Hippocampal formation (tissue), 2 donors: ENCODE measurements at regions not wholly inside any gene's neighbourhood (a gene's known extent, or its start where the extent isn't known, plus 50 kb on each side); places are given as distances from the start of the nearest gene placed in this dataset.

Experiments
- DNase-seq, 2 donors: peaks; one replicate each; lab custom pipeline; 2025; lab: John Stamatoyannopoulos, UW

DNA sequence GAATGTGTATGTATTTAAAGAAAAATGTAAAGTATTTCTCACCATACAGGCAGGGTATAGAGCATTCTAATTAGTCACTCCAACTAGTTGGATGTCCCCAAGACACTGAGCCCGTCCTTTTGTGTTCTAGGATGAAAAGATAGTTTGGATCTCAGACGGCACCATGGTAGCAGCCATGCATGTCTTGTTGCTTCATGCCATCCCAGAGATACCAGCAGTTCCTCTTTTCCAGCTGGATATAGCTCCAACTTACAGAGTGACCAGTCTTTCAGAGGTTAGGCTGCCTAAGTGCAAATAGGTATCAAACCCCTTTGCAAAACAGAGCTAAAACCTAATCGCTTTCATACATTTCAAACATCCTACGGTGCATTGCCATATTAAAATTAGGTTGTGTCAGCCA is 275.3 kb downstream of the MTX2 start:
- DNase-seq = no peak

DNA sequence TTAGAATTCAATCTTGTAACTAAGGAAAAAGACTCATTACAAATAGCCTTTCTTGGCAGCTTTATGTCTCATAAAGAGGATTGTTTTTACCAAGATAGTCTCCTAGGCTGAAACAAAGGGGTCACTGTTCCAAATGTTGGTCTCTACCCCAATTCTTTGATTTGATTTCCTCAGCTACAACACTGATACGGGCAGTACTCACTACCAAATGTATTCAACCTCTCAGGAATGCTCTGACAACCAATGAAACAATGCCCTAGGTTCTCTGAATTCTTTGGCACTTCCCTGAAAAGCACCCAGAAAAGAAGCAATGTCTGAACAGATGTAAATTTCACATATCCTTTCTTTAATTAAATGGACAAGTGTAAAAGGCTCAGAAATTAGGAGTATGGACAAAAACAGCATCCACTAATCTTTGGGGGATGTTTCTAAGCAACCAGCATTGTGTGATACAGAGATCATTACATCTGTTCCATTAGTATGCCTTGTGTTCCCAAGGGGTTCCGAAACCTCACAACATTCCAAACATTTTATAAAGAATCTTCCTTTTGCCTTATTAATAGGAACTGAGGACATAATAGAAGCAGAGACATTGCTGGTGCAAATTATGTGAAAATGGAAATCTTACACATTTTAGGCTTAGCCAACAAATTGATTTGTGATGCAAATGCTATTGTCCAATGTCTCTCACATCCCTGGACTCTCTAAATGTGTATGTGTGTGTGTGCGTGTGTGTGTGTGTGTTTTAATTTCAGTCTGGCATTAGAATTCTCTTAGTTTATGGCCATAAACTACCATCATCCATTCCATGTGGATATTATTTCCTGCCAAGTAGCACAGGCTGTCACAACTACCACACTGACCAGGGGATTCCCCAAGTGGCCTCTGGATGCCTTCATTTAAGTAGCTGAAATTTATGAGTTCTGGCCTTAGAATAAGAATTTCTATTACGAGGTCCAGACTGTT is 276.0 kb downstream of the MTX2 start:
- no peak for DNase-seq

DNA sequence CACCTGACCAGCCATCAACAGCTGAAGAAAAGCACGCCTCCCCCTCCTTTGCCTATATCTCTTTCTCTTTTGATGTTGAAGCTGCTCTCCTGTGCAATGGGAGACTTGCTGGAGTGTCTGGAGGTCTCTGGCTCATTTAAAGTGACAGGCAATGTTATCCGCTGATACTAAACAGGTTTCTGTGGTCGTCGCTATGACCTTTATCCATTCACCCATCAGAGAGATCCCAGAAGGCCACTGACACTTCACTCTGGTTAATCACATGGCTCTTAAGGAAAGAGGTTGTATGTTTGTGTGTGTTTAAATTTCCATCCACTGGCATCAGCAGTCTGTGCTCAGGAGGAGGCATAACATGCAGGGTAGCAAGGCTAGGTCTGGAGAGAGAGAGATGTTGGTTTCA is 277.3 kb downstream of the MTX2 start:
- DNase-seq = no peak

DNA sequence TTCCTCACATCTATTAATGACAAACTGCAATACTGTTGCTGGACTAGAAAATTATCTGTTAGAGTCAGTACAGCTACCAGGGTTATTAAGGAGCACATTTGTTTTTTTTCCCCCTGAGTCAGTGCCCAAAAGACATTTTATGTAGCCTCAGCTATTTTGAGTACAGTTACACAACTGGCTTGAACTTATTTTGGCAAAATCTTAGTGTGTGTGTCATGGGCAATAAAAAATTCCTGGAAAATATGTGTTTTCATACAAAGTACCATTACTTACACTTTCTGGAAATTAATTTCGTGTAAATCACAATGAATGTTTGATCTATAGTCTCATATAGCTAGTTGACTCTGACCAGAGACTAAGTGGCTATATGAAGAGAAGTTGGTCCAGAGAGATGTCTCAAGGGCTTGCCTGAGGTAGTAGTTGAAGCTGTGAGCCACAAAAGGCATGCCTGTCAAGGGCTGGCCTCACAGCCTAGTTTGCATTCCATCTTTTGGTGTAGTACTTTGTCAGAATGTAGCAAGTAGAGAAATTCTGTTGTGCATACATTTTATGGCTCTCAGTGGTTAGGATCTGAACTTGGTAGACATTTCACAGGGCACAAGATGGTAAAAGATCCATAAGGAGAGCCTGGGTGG is 283.4 kb downstream of the MTX2 start:
- DNase-seq = no peak

DNA sequence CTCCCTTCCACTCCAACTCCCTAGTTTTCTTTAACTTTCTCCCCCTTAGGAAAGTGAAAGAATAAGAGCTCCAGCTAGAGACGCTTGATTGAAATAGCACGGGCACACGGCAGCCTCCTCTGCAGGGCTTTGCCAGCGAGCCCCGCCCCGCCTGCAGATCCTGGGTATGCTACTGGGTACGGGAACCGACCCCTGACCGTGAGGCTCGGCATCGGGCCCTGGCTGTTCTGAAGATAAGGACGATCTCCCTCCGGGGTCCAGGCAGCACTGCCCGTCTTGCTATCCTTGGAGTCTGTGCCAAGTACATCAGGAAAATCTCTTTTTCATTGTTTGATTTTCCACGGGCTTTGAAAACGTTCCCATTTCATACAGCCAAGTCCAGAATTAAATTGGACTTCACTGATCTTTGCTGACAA is 284.5 kb downstream of the MTX2 start:
- DNase-seq = peak; percentile 35 to 38

DNA sequence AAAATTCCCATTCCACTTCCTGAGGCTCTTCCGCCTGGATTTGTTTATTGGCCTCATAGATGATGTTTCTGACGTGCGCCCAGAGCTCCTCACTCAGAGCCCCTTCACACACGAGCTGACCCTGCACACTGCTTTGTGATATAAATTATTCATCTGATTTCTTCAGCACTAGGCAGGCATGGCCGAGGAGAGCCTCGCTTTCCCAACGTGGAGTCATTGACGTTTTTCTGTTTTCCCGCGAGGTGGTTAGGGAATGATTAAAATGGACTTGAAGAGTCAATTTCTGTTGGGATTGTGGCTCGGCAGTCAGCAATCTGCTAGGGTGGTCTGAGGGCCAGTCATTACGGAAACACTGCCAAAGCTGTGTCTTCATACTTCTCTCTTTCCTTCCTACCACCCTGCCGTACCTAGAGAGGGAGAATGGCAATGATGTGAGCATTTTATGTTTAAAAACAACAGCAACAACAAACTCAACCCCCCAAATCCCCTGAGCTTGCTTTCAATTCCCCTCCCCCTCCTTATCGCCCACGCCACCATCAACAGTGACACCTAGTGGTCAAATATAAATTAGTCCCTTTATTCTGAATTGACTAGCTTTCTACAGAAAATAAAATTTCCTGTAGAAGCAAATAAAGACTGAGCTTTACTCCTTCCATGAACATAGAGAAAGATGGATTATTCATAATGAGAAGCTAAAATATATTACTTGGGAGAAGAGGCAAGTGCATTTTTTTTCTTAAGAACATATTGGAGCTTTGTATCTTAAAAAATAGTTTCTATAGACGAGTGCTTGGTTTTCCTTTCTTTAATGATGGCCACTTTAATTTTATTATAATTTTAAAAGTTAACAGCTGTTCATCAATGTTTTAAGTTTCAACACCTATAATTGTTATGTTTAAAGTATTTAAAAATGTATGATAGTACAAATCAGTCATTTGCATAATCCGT is 285.1 kb downstream of the MTX2 start:
- DNase-seq = peak; percentile 26 to 76

DNA sequence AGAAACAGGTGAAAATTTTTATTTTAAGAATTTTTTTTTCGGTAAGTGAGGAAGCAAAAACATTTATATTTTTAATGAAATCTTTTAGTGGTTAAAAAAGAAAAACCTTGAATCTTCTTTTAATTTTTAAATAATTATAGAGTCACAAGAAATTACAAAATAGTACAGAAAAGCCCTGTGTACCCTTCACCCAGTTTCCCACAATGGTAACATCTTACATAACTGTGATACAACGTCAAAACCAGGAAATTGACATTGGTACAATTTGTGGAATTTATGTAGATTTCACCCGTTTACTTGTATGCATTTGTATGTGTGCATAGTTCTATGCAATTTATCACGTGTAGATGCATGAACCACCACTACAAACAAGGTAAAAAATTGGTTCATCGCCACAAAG is 285.9 kb downstream of the MTX2 start:
- no peak for DNase-seq

DNA sequence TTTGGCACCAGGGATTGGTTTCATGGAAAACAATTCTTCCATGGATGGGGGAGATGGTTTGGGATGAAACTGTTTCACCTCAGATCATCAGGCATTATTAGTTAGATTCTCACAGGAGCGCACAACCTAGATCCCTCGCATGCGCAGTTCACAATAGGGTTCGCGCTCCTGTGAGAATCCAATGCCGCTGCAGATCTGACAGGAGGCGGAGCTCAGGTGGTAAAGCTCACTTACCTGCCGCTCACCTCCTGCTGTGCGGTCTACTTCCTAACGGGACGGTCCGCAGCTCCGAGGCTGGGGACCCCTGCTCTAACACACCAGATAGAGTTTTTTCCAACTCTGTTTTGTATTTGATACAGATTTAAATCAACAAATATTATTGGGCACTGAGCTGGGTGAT is 286.5 kb downstream of the MTX2 start:
- no peak for DNase-seq

DNA sequence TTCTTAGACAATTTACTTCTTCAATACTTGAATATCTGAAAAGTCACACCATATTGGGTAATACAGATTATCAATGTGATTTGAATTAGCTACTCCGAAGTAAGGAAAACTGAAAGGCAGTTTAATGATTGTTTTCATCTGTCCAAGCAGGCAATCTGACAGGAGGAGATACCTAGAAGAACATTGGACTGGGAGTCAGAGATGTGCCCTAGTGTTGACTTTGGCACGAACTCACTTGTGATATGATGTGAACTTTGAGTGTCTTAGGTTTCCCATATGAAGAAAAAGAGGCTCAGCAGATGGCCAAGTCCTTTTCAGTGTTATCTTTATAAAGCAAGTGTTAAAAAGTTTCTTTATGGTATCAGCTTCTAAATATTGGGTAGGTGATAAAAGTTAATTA is 287.1 kb downstream of the MTX2 start:
- DNase-seq = no peak

DNA sequence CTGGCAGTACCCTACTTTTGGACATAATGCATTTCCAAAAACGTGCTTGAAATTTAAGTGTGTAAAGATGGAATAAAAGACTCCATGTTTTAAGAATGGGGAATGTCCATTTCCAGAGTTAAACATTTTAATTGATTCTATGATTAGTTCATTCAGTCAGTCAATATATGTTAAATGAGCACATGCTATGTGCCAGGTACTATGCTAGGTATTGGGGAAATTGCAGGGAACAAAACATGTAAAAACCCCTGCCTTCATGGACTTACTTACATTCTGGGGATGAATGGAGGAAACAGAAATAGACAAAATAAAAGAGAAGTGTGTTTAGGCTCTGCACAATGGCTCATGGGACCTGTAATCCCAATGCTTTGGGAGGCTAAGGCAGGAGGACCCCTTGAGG is 288.6 kb downstream of the MTX2 start:
- no peak for DNase-seq

DNA sequence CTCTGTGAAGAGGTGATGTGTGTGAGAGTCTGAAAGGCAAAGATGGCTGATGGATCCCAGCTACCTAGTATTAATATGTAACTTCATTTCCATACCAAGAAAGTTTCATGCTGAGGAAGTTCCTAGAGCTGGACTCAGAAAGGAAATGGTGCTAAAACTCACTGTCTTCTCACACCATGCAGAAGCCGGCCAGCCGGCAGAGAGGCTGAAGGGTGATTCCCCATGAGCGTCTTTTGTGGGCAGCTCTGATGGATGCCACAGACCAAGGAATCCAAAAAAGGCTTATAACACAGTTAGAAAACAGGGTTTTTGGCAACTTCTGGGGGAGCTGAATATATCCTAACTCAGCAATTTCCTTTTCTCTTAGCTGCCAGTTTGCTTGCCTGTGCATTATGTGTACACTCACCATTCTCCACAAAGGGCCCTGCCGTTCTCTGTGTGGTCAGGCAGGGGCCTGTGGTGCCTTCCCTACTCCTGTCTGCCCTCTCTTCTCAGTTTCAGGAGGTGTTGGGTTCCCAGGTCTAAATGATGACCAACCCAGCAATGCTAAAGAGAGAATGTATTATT is 289.4 kb downstream of the MTX2 start:
- DNase-seq = no peak

DNA sequence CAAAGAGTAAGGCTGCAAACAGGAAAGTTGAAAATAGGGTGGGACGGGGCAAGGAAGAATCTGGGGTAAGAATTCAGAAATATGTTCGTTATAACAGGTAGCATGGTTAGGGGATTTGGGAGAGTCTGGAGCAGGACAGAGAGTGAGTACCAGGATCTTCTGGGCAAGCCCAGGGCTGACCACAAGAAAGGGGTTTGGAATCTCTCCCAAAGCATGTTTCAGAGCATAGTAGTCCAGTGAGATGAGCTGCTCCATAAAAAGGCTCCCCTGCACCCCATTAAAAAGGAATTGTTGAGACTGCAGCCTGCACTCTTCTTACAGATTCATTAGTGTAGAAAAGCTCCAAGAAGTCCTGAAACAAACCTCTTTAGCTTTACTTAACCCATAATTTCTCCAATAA is 291.1 kb downstream of the MTX2 start:
- no peak for DNase-seq

DNA sequence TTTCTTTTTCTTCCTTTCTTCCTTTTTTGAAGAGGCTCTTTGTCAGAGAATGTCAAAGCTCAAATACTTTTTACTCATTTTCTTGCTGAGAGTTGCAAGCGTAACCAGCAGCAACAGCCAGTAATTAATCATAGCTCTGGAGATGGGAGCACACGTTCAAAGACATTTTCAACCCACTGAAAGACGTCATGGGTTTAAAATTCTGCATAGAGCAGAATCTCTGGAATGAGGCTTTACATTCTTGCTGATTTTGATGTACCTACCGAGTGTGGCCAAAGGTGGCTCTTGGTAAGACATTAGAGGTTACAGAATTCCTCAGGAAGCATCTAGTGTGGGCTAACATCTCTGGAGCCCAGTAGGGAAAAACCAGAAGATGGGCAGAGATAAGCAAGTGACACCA is 292.5 kb downstream of the MTX2 start:
- no peak for DNase-seq

DNA sequence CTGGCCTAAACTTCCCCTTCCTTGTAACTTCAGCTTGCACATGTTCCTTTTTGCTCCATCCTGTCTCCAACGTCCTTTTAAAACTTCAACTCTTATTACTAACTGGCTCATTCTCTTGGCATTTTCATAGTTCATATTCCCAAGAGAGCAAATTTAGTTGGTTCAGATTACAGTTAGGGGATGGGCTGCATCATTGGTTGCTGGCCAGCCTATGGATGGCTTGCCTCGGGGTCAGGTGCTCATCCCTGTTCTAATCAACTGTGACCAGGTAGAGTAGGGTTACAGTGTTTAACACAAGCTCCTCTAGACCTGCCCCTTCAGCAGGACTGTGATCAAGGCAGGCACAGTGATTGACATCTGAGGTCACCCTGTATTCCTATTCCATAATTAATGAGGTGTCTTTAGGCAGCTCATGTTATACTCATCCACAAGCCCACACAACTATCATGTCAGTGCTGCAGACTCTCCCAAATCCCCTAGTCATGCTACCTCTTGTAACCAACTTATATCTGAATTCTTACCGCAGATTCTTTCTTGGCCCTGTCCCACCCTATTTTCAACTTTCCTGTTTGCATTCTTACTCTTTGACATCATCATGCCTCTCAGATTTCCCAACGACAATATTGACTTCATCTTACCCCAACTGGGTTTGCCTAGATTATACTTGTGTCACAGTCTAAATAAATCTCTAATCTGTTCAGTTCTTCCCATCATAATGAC is 293.3 kb downstream of the MTX2 start:
- no peak for DNase-seq

DNA sequence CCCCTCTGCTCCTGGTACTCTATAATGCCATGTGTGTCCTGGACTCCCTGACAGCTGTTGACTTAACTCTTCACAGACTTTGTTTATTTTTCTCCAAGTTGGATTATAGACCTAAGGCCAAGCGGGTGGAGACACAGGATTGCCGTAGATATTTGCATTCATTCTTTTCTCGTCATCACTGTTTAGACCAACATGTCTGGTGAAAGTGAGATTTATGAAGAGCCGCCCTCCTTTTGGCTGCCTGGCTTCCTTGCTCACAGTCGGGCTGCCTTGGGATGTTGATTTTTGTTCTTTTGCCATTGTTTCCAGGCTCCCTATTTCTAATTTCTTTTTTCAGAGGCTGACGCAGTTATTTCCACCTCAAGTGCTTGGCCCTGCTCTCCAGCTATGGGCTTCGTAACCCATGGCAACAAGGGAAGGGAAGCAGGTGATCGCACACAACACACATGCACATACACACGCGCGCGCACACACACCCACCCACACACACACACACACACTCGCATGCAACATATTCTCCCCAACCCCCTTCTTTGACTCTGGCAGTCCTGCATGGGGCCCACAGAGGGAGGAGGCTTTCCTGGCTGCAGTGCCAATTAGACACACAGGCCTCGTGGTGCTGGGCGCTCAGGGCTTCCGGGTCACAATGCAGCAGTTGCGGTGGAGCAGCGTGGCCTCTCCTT is 296.5 kb downstream of the MTX2 start:
- DNase-seq = peak in 1 of 2 donors; percentile 2

DNA sequence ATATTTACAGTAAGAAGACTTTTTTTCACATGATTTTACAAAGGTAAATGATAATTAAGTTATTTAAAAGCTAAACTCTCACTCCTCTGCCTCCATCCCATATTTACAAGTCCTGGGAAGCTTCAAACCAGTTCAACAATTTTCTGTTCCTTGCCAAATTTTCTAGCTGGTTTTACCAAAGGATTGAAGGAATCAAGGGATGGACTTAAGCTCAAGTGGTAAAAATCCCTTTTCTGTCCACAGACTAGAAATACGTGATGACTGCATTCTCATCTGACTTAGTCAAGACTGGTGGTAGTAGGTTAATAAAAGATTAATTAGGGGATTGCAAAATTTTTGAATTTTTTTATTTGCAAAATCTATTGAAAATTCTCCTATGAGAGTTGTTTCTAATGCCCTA is 297.3 kb downstream of the MTX2 start:
- no peak for DNase-seq

DNA sequence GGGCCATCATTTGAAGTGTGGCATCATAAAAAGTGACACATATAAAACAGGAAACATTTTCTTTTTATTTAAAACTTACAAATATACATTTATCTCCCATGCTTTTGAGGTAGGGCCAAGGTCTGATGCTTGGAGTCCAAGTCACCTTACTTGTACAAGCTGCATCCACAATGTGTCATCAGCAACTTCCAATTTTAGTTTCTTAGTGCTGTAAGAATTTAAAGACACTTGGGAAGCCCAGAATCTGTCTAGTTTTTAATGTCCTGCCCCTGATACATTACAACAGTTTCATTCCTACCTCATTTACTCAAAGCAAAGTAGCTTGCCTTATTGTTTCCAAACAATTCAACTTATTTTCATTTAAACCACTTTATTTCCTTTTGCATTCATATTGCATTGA is 297.7 kb downstream of the MTX2 start:
- DNase-seq = no peak

DNA sequence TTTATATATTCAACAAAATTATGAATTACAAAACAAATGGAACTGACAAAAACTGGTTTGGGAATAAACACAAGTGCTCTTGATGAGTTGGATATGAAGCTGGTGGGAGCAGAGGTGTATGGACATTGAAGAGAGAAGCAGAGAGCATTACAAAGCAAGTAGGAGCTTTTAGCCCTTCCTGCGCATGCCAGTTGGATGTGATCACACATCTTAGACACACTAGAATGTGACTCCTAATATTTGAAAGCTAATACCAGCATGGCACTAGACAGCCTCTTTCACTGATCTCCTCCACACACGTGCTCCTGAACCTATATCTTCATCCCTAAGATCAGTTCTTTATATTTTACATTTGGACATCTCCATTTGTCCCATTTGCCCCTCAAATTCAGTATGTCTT is 298.1 kb downstream of the MTX2 start:
- no peak for DNase-seq

DNA sequence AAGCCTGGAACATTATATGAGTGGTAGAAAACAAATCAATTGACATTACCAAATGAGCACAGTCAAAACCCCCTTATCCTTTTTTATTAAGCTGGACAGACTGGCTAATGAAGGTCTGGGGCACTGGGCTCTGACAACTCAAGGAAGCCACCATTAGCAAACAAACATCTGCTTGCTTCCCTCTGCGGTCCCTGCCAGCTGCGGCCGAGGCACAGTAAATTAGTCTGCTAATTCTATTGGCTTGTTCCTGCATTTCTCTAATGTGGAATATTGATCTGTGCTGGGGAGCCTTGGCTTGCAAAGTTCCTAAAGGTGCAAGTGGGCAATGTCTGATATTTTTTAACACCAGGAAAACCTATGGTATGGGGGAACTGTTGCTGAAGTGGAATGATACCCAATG is 300.3 kb downstream of the MTX2 start:
- DNase-seq = no peak

DNA sequence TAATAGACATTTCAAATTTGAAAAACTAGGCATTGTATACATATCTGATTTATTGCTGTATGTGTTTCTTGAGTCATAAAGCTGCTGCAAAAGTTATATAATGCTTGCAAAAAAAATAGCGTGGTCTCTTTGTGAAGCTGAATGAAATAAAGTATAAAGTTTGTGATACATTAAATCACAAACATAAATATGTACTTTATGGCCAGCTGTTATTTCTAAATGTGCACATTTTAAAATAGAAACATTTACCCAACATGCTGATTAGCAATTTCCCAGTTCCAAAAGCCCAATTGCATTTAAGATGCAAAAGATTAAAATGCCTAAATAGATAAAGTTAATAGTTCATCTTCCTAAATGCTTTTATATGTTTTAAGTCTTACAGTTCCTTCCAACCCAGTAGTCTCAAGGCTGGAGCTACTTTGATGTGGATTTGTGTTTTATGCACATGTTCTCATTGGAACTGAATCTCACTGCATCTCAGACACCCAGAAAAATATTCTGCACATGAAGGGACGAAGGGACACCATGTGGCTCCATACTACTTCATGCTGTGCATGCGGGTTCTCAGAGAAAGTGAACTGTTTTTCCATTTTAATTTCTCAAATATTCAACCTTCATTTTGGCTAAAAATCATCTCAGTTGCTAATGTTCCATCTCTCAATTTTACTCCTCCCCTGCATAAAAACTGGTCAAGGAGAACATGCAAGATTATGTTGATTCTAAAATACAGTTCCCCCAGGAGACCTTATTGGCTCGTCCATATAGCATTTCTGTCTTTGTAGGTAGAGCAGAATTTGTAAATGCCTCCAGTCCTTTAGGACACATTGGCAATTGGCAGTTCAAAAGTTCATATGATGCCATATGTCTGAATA is 304.6 kb downstream of the MTX2 start:
- DNase-seq = no peak
